ENCODE measurements at regions not wholly inside any gene's neighbourhood (a gene's known extent, or its start where the extent isn't known, plus 50 kb on each side); places are given as distances from the start of the nearest gene placed in this dataset.

- Histone ChIP-seq H3K4me1 (ENCODE audit: insufficient read depth, low read length) (no peaks in the 10 kb centered on the region), H3K27me3 (ENCODE audit: control insufficient read depth in 1 of 2, insufficient read depth in 2 of 2, low read length in 2 of 2) (peaks cover 0 to 7% of the 10 kb centered on the region in 2 experiments), H3K36me3 (ENCODE audit: insufficient read depth, low read length) (no peaks in the 10 kb centered on the region), H3K4me3 (ENCODE audit: low read length) (no peak overlapping the region), H3K9me3 (ENCODE audit: control insufficient read depth in 1 of 2, insufficient read depth in 1 of 2, low read length in 2 of 2) (no peaks in the 10 kb centered on the region), H3K27ac (ENCODE audit: low read depth in 1 of 2, low read length in 2 of 2) (no peak overlapping the region)
- TF ChIP-seq, protein P1, sequence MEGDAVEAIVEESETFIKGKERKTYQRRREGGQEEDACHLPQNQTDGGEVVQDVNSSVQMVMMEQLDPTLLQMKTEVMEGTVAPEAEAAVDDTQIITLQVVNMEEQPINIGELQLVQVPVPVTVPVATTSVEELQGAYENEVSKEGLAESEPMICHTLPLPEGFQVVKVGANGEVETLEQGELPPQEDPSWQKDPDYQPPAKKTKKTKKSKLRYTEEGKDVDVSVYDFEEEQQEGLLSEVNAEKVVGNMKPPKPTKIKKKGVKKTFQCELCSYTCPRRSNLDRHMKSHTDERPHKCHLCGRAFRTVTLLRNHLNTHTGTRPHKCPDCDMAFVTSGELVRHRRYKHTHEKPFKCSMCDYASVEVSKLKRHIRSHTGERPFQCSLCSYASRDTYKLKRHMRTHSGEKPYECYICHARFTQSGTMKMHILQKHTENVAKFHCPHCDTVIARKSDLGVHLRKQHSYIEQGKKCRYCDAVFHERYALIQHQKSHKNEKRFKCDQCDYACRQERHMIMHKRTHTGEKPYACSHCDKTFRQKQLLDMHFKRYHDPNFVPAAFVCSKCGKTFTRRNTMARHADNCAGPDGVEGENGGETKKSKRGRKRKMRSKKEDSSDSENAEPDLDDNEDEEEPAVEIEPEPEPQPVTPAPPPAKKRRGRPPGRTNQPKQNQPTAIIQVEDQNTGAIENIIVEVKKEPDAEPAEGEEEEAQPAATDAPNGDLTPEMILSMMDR (IDR thresholded peaks at IDR 0.05) = no peak
- Mint-ChIP-seq H3K36me3 (ENCODE audit: low read depth) (no peaks in the 10 kb centered on the region), H3K4me3 (no peak overlapping the region), H3K4me1 (ENCODE audit: low read depth) (no peaks in the 10 kb centered on the region), H3K9me3 (no peaks in the 10 kb centered on the region), H3K27ac (no peak overlapping the region), H3K27me3 (peaks cover 26% of the 10 kb centered on the region)
- intact Hi-C loops (cut with DNase I, micrococcal nuclease) = no loop called here
- CTCF ChIA-PET = no interaction called here
- DNase-seq (no peak), ATAC-seq (ENCODE audit: poor library complexity) (no peak)
- POLR2A ChIA-PET = no interaction called here
These were observed 232.3 kb upstream of the ELL2 start for GRCh38 chr5:96193946-96194345.

DNA sequence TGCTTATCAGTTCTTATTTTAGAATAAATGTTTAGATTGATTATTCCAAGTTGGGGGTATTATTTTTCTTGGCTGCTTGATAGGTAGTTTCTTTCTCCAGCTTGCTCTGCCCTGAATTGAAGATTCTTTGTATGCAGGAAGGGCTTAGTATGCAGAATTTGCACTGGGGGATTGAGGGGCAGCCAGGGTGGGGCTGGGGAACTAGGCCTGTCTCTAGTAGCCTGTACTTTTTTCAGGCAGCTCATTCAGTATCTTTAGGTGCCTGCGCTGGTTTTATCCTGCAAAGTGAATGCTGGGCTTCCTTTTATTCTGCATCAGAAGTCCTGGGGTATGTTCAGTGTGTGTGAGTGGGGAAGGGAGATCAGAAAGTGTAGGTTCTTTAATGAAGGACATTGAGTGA is 228.3 kb upstream of the ELL2 start:
- H3K4me1 Mint-ChIP-seq (ENCODE audit: low read depth) = no peaks in the 10 kb centered on the region
- intact Hi-C loops (cut with DNase I, micrococcal nuclease) = no loop called here

GRCh38 chr5:96189028-96189826 is 227.6 kb upstream of the ELL2 start:
- no peaks in the 10 kb centered on the region for H3K9me3 ChIP-seq (ENCODE audit: control insufficient read depth in 1 of 2, insufficient read depth in 1 of 2, low read length in 2 of 2)
- Mint-ChIP-seq H3K4me3 (no peak overlapping the region), H3K4me1 (ENCODE audit: low read depth) (no peaks in the 10 kb centered on the region), H3K36me3 (ENCODE audit: low read depth) (no peaks in the 10 kb centered on the region), H3K27me3 (peaks cover 23% of the 10 kb centered on the region), H3K27ac (no peak overlapping the region), H3K9me3 (peaks cover 9% of the 10 kb centered on the region)
- TF ChIP-seq, protein P1 (IDR thresholded peaks at IDR 0.05) = no peak
- H3K4me3 ChIP-seq (ENCODE audit: low read length) = no peak overlapping the region
- H3K4me1 ChIP-seq (ENCODE audit: insufficient read depth, low read length) = no peaks in the 10 kb centered on the region
- ATAC-seq (ENCODE audit: poor library complexity) (no peak), DNase-seq (no peak)
- POLR2A ChIA-PET = no interaction called here
- H3K27me3 ChIP-seq (ENCODE audit: control insufficient read depth in 1 of 2, insufficient read depth in 2 of 2, low read length in 2 of 2) = peaks cover 0 to 7% of the 10 kb centered on the region in 2 experiments
- H3K36me3 ChIP-seq (ENCODE audit: insufficient read depth, low read length) = no peaks in the 10 kb centered on the region
- intact Hi-C loops (cut with DNase I, micrococcal nuclease) = no loop called here
- H3K27ac ChIP-seq (ENCODE audit: low read depth in 1 of 2, low read length in 2 of 2) = no peak overlapping the region
- CTCF ChIA-PET = no interaction called here

More for the DNA sequence above, 228.3 kb upstream of the ELL2 start:
- peaks cover 0 to 7% of the 10 kb centered on the region in 2 experiments for H3K27me3 ChIP-seq (ENCODE audit: control insufficient read depth in 1 of 2, insufficient read depth in 2 of 2, low read length in 2 of 2)
- no peak overlapping the region for H3K4me3 ChIP-seq (ENCODE audit: low read length)
- DNase-seq = no peak
- Mint-ChIP-seq H3K27ac (no peak overlapping the region), H3K27me3 (peaks cover 23% of the 10 kb centered on the region), H3K4me3 (no peak overlapping the region), H3K36me3 (ENCODE audit: low read depth) (no peaks in the 10 kb centered on the region), H3K9me3 (peaks cover 9% of the 10 kb centered on the region)
- TF ChIP-seq, protein P1 (IDR thresholded peaks at IDR 0.05) = no peak
- CTCF ChIA-PET = no interaction called here
- no peak overlapping the region for H3K27ac ChIP-seq (ENCODE audit: low read depth in 1 of 2, low read length in 2 of 2)
- ATAC-seq (ENCODE audit: poor library complexity) = no peak
- no peaks in the 10 kb centered on the region for H3K36me3 ChIP-seq (ENCODE audit: insufficient read depth, low read length)
- no peaks in the 10 kb centered on the region for H3K4me1 ChIP-seq (ENCODE audit: insufficient read depth, low read length)
- POLR2A ChIA-PET = no interaction called here
- no peaks in the 10 kb centered on the region for H3K9me3 ChIP-seq (ENCODE audit: control insufficient read depth in 1 of 2, insufficient read depth in 1 of 2, low read length in 2 of 2)

All from CD4-positive, alpha-beta T cell (primary cell).